HG03571 (cell line): ENCODE measurements at regions not wholly inside any gene's neighbourhood (a gene's known extent, or its start where the extent isn't known, plus 50 kb on each side); places are given as distances from the start of the nearest gene placed in this dataset.

Experiments
- ATAC-seq: cut with Tn5 transposase; IDR thresholded peaks from one replicate; pipeline ENCODE4 v1.9.1; 2021; ENCODE audit not compliant: unreplicated experiment

- ATAC-seq = no peak
Measured at GRCh38 chr7:89401099-89401498, 605.6 kb upstream of the TEX47 start.

- ATAC-seq = no peak
Measured at GRCh38 chr7:89401690-89402089, 606.2 kb upstream of the TEX47 start.

GRCh38 chr7:89451911-89452310 lies 656.4 kb upstream of the TEX47 start:
- no peak for ATAC-seq

GRCh38 chr7:89456556-89456955 lies 661.0 kb upstream of the TEX47 start:
- no peak for ATAC-seq

GRCh38 chr7:89458114-89458513 lies 662.6 kb upstream of the TEX47 start:
- no peak for ATAC-seq

GRCh38 chr7:89474456-89474855 lies 678.9 kb upstream of the TEX47 start:
- no peak for ATAC-seq

GRCh38 chr7:89477991-89478390 lies 676.3 kb upstream of the STEAP1 start:
- no peak for ATAC-seq

GRCh38 chr7:89495704-89496103 lies 658.6 kb upstream of the STEAP1 start:
- ATAC-seq = no peak

- no peak for ATAC-seq
Measured at GRCh38 chr7:89500084-89500483, 654.2 kb upstream of the STEAP1 start.

GRCh38 chr7:89503281-89503680 lies 651.0 kb upstream of the STEAP1 start:
- no peak for ATAC-seq

- no peak for ATAC-seq
Measured at GRCh38 chr7:89507034-89507433, 647.2 kb upstream of the STEAP1 start.

- ATAC-seq = no peak
Measured at GRCh38 chr7:89511900-89512299, 642.4 kb upstream of the STEAP1 start.

GRCh38 chr7:89514970-89515369 lies 639.3 kb upstream of the STEAP1 start:
- no peak for ATAC-seq

- no peak for ATAC-seq
Measured at GRCh38 chr7:89517815-89518214, 636.5 kb upstream of the STEAP1 start.

- no peak for ATAC-seq
Measured at GRCh38 chr7:89549768-89550167, 604.5 kb upstream of the STEAP1 start.

- ATAC-seq = no peak
Measured at GRCh38 chr7:89554209-89554608, 600.1 kb upstream of the STEAP1 start.

GRCh38 chr7:89559596-89559995 lies 594.7 kb upstream of the STEAP1 start:
- ATAC-seq = no peak

- ATAC-seq = no peak
Measured at GRCh38 chr7:89563597-89563996, 590.7 kb upstream of the STEAP1 start.

- no peak for ATAC-seq
Measured at GRCh38 chr7:89584896-89585295, 569.4 kb upstream of the STEAP1 start.

- no peak for ATAC-seq
Measured at GRCh38 chr7:89593125-89593524, 561.1 kb upstream of the STEAP1 start.

- ATAC-seq = no peak
Measured at GRCh38 chr7:89602984-89603383, 551.3 kb upstream of the STEAP1 start.

GRCh38 chr7:89605362-89605761 lies 548.9 kb upstream of the STEAP1 start:
- ATAC-seq = no peak

GRCh38 chr7:89606511-89606910 lies 547.8 kb upstream of the STEAP1 start:
- no peak for ATAC-seq

- ATAC-seq = no peak
Measured at GRCh38 chr7:89607792-89608191, 546.5 kb upstream of the STEAP1 start.
